GM13977 (cell line): ENCODE measurements at regions not wholly inside any gene's neighbourhood (a gene's known extent, or its start where the extent isn't known, plus 50 kb on each side); places are given as distances from the start of the nearest gene placed in this dataset.

ENCODE experiments used
- DNase-seq: peaks from one replicate; pipeline ENCODE4 v3.0.0; 2012; ENCODE audit warnings: low spot score
- CTCF ChIP-seq: IDR thresholded peaks from 2 replicates; pipeline ENCODE4 v1.5.1; 2012; ENCODE audit warnings: mild to moderate bottlenecking, control low read depth; ENCODE audit not compliant: insufficient read depth; ENCODE audit errors: extremely low read depth, missing control alignments
- in situ Hi-C: fragments of 300-500 bp; cut with MboI; formaldehyde crosslinking; loops from one replicate; pipeline ENCODE4 v1.12.0; 2022; ENCODE audit warnings: low sequenced_read_pairs, low pct_unique_long_range_greater_than_20kb, mixed read lengths, inconsistent platforms; ENCODE audit not compliant: unreplicated experiment

GRCh38 chr9:89955144-89955543 is 350.3 kb downstream of the GADD45G start:
- in situ Hi-C loops: no loop called here
- DNase-seq: no peak
- TF ChIP-seq CTCF: no peak

- TF ChIP-seq CTCF: no peak
- in situ Hi-C loops: no loop called here
- no peak for DNase-seq
These were observed 350.8 kb downstream of the GADD45G start for GRCh38 chr9:89955626-89956025.

GRCh38 chr9:89956331-89956730 is 351.5 kb downstream of the GADD45G start:
- TF ChIP-seq CTCF: no peak
- in situ Hi-C loops: no loop called here
- no peak for DNase-seq

- no peak for DNase-seq
- in situ Hi-C loops: no loop called here
- no peak for TF ChIP-seq CTCF
These were observed 352.1 kb downstream of the GADD45G start for GRCh38 chr9:89956907-89957306.

- TF ChIP-seq CTCF: no peak
- in situ Hi-C loops: no loop called here
These were observed 353.3 kb downstream of the GADD45G start for GRCh38 chr9:89958086-89958485.

GRCh38 chr9:89961616-89962341 is 357.0 kb downstream of the GADD45G start:
- no peak for TF ChIP-seq CTCF
- in situ Hi-C loops: no loop called here
- no peak for DNase-seq

More at GRCh38 chr9:89958086-89958485, 353.3 kb downstream of the GADD45G start:
- no peak for DNase-seq
